KMS-11 (cell line): ENCODE measurements at regions not wholly inside any gene's neighbourhood (a gene's known extent, or its start where the extent isn't known, plus 50 kb on each side); places are given as distances from the start of the nearest gene placed in this dataset.

Experiments used
- H2AFZ ChIP-seq: fragments of 200-600 bp; sonication (generic); 2 replicates; pipeline ENCODE4 v1.6.1; 2016; ENCODE audit warnings: antibody characterized with exemption, mixed run types, low read depth
- H3K27ac ChIP-seq: fragments of 200-600 bp; sonication (generic); 2 replicates; pipeline ENCODE4 v1.6.1; 2016; ENCODE audit warnings: mild to moderate bottlenecking, mixed run types
- H3K27me3 ChIP-seq: fragments of 200-600 bp; sonication (generic); 2 replicates; pipeline ENCODE4 v1.6.1; 2017; ENCODE audit warnings: mild to moderate bottlenecking, low read depth, mixed run types, moderate library complexity; ENCODE audit not compliant: insufficient read depth
- H3K36me3 ChIP-seq: fragments of 200-600 bp; sonication (generic); 2 replicates; pipeline ENCODE4 v1.6.1; 2017; ENCODE audit warnings: mild to moderate bottlenecking, mixed run types; ENCODE audit not compliant: insufficient read depth
- H3K4me1 ChIP-seq: fragments of 200-600 bp; sonication (generic); 2 replicates; pipeline ENCODE4 v1.6.1; 2016; ENCODE audit warnings: mild to moderate bottlenecking, low read depth, mixed run types; ENCODE audit not compliant: poor library complexity, severe bottlenecking
- H3K4me2 ChIP-seq: fragments of 200-600 bp; sonication (generic); 2 replicates; pipeline ENCODE4 v1.7.0; 2016; ENCODE audit warnings: mild to moderate bottlenecking, mixed run types
- H3K4me3 ChIP-seq: fragments of 200-600 bp; sonication (generic); IDR thresholded peaks from 2 replicates; pipeline ENCODE4 v1.6.1; 2017; ENCODE audit warnings: low read depth, low read length, mixed read lengths; ENCODE audit not compliant: insufficient read depth
- H3K79me2 ChIP-seq: fragments of 200-600 bp; sonication (generic); 2 replicates; pipeline ENCODE4 v1.6.1; 2016; ENCODE audit warnings: low read depth, mixed run types; ENCODE audit not compliant: insufficient read depth
- H3K9ac ChIP-seq: fragments of 200-600 bp; sonication (generic); 2 replicates; pipeline ENCODE4 v1.6.1; 2016; ENCODE audit warnings: mild to moderate bottlenecking, mixed run types
- H4K20me1 ChIP-seq: fragments of 200-600 bp; sonication (generic); 2 replicates; pipeline ENCODE4 v1.6.1; 2016; ENCODE audit warnings: mild to moderate bottlenecking, mixed run types; ENCODE audit not compliant: insufficient read depth
- TF ChIP-seq, protein P1 (sequence below): fragments of 200-600 bp; sonication (generic); conservative IDR thresholded peaks from 2 replicates; pipeline ENCODE4 v1.6.1; 2017; ENCODE audit warnings: low read depth, mild to moderate bottlenecking, antibody characterized with exemption, low read length, moderate library complexity, mixed read lengths

GRCh38 chr11:100635194-100635593, 51.9 kb upstream of the ARHGAP42 start:
- Histone ChIP-seq H3K79me2 (no peaks in the 10 kb centered on the region), H3K4me3 (no peak overlapping the region), H3K4me1 (no peaks in the 10 kb centered on the region), H3K4me2 (no peak overlapping the region), H3K36me3 (no peaks in the 10 kb centered on the region), H3K9ac (no peak overlapping the region), H2AFZ (no peak overlapping the region), H3K27me3 (no peaks in the 10 kb centered on the region), H4K20me1 (no peaks in the 10 kb centered on the region), H3K27ac (no peak overlapping the region)
- TF ChIP-seq, protein P1, sequence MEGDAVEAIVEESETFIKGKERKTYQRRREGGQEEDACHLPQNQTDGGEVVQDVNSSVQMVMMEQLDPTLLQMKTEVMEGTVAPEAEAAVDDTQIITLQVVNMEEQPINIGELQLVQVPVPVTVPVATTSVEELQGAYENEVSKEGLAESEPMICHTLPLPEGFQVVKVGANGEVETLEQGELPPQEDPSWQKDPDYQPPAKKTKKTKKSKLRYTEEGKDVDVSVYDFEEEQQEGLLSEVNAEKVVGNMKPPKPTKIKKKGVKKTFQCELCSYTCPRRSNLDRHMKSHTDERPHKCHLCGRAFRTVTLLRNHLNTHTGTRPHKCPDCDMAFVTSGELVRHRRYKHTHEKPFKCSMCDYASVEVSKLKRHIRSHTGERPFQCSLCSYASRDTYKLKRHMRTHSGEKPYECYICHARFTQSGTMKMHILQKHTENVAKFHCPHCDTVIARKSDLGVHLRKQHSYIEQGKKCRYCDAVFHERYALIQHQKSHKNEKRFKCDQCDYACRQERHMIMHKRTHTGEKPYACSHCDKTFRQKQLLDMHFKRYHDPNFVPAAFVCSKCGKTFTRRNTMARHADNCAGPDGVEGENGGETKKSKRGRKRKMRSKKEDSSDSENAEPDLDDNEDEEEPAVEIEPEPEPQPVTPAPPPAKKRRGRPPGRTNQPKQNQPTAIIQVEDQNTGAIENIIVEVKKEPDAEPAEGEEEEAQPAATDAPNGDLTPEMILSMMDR, result no peak

DNA sequence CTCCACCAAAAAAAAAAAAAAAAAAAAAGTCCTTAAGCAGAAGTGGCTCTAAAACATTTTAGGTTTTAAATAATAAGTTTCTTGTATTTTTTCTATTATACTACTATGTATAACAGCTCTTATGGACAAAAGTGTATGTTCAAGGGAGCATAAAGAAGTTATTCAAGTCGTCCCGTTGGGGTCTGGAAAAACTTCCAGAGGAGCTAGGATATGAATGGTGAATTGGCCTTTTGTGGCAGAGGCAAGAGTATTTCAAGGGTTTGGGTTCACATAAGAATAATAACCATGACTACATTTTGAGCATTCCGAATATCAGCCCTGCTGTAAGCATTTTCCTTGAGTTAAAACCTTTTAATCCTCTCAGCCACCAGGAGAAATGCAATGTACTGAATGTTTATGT, 50.6 kb upstream of the ARHGAP42 start:
- Histone ChIP-seq H3K4me3 (no peak overlapping the region), H4K20me1 (no peaks in the 10 kb centered on the region), H3K4me1 (no peaks in the 10 kb centered on the region), H3K27me3 (no peaks in the 10 kb centered on the region), H3K36me3 (no peaks in the 10 kb centered on the region), H3K79me2 (no peaks in the 10 kb centered on the region), H3K9ac (no peak overlapping the region), H2AFZ (no peak overlapping the region), H3K4me2 (no peak overlapping the region), H3K27ac (no peak overlapping the region)
- TF ChIP-seq, protein P1, result no peak
